Activated B cell treated with CpG ODN at 0.5 μM for 24 hours (primary cell): ENCODE measurements at regions not wholly inside any gene's neighbourhood (a gene's known extent, or its start where the extent isn't known, plus 50 kb on each side); places are given as distances from the start of the nearest gene placed in this dataset.

Source experiments
- ATAC-seq: fragments of 200-7000 bp; cut with Tn5 transposase; one replicate; pipeline ENCODE4 v1.10.0; 2021; ENCODE audit warnings: low read depth, mild to moderate bottlenecking, moderate library complexity
- CTCF ChIA-PET: fragments of 350-600 bp; sonication (Branson Sonifier 250); formaldehyde crosslinking; loops from one replicate; lab custom pipeline; 2021; ENCODE audit warnings: antibody characterized with exemption; lab: Charles Lee
- POLR2A ChIA-PET: fragments of 350-600 bp; sonication (Branson Sonifier 250); formaldehyde crosslinking; loops from one replicate; lab custom pipeline; 2021; ENCODE audit warnings: antibody characterized with exemption; lab: Charles Lee
- DNase-seq: peaks from one replicate; pipeline ENCODE4 v3.0.0; 2022
- H3K27ac Mint-ChIP-seq: one replicate; pipeline ENCODE4 v1.8.0; 2020; ENCODE audit warnings: mixed read lengths
- H3K27me3 Mint-ChIP-seq: one replicate; pipeline ENCODE4 v1.8.0; 2021; ENCODE audit warnings: mixed read lengths
- H3K36me3 Mint-ChIP-seq: one replicate; pipeline ENCODE4 v1.8.0; 2021; ENCODE audit warnings: low read depth, mixed read lengths
- H3K4me1 Mint-ChIP-seq: one replicate; pipeline ENCODE4 v1.8.0; 2021; ENCODE audit warnings: mixed read lengths
- H3K4me3 Mint-ChIP-seq: one replicate; pipeline ENCODE4 v1.8.0; 2020; ENCODE audit warnings: mild to moderate bottlenecking, mixed read lengths
- H3K9me3 Mint-ChIP-seq: one replicate; pipeline ENCODE4 v1.8.0; 2020; ENCODE audit warnings: mixed read lengths
- CTCF ChIP-seq: fragments of 200-600 bp; IDR thresholded peaks from one replicate; pipeline ENCODE4 v1.8.0; 2022; ENCODE audit warnings: antibody characterized with exemption, mild to moderate bottlenecking
- intact Hi-C: fragments of 100-400 bp; cut with micrococcal nuclease; formaldehyde crosslinking; loops from one replicate; pipeline ENCODE4 v1.15.1; 2024

DNA sequence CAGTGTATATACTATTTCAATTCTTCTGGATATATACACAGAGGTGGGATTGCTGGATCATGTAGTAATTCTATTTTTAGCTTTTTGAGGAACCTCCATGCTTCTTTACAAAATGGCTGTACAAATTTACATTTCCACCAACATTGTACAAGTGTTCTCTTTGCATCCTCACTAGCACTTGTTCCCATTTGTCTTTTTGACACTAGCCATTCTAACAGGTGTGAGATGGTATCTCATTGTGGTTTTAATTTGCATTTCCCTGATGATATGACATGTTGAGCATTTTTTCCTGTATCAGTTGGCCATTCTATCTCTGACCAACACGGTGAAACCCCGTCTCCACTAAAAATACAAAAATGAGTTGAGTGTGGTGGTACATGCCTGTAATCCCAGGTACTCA, 68.1 kb upstream of the PMEPA1 start:
- ChIA-PET POLR2A (no interaction called here), CTCF (no interaction called here)

DNA sequence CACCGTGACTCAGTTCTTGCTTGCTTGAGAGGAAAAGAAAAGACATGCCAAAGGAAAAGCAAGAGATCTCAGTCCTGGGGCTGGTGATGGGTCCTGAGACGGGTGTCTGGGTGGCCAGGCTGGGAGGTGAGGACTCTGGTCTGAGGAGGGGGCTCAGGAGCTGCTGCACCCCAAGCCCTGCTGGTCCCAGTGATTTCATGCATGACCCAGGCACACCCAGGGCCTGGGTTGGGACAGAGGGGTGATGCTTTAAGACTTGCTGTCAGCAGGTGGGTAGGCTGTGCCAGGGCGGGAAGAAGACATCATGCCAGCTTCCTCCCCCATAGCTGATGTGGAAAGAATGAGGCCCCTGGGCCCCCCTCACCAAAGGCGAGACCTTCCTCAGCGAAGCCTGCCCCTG, 65.1 kb upstream of the PMEPA1 start:
- no peaks in the 10 kb centered on the region for H3K9me3 Mint-ChIP-seq
- H3K27me3 Mint-ChIP-seq: peaks cover 18% of the 10 kb centered on the region
- H3K27ac Mint-ChIP-seq: no peak overlapping the region
- H3K4me3 Mint-ChIP-seq: no peak overlapping the region
- POLR2A ChIA-PET: no interaction called here
- TF ChIP-seq CTCF: no peak
- intact Hi-C loops: no loop called here
- H3K36me3 Mint-ChIP-seq: no peaks in the 10 kb centered on the region
- no peaks in the 10 kb centered on the region for H3K4me1 Mint-ChIP-seq
- DNase-seq (no peak), ATAC-seq (no peak)
- CTCF ChIA-PET: no interaction called here

More for the DNA sequence above, 68.1 kb upstream of the PMEPA1 start:
- Mint-ChIP-seq H3K9me3 (no peaks in the 10 kb centered on the region), H3K4me3 (no peak overlapping the region), H3K36me3 (no peaks in the 10 kb centered on the region), H3K4me1 (no peaks in the 10 kb centered on the region), H3K27me3 (peaks cover 23% of the 10 kb centered on the region), H3K27ac (no peak overlapping the region)
- ATAC-seq (no peak), DNase-seq (no peak)
- no peak for TF ChIP-seq CTCF
- intact Hi-C loops: no loop called here

- no peak for TF ChIP-seq CTCF
- no peaks in the 10 kb centered on the region for H3K4me1 Mint-ChIP-seq
- H3K27me3 Mint-ChIP-seq: peaks cover 18% of the 10 kb centered on the region
- intact Hi-C loops: no loop called here
- H3K36me3 Mint-ChIP-seq: no peaks in the 10 kb centered on the region
- H3K27ac Mint-ChIP-seq: no peak overlapping the region
- H3K4me3 Mint-ChIP-seq: no peak overlapping the region
- POLR2A ChIA-PET: no interaction called here
- CTCF ChIA-PET: no interaction called here
- no peaks in the 10 kb centered on the region for H3K9me3 Mint-ChIP-seq
- ATAC-seq: no peak
- no peak for DNase-seq
Observed at GRCh38 chr20:57774111-57774880, 64.5 kb upstream of the PMEPA1 start.

- DNase-seq (no peak), ATAC-seq (no peak)
- no peak for TF ChIP-seq CTCF
- CTCF ChIA-PET: no interaction called here
- no peaks in the 10 kb centered on the region for H3K36me3 Mint-ChIP-seq
- no peaks in the 10 kb centered on the region for H3K9me3 Mint-ChIP-seq
- H3K27ac Mint-ChIP-seq: no peak overlapping the region
- H3K4me1 Mint-ChIP-seq: no peaks in the 10 kb centered on the region
- intact Hi-C loops: no loop called here
- POLR2A ChIA-PET: no interaction called here
- H3K4me3 Mint-ChIP-seq: no peak overlapping the region
- peaks cover 18% of the 10 kb centered on the region for H3K27me3 Mint-ChIP-seq
Observed at GRCh38 chr20:57773059-57773815, 63.4 kb upstream of the PMEPA1 start.

DNA sequence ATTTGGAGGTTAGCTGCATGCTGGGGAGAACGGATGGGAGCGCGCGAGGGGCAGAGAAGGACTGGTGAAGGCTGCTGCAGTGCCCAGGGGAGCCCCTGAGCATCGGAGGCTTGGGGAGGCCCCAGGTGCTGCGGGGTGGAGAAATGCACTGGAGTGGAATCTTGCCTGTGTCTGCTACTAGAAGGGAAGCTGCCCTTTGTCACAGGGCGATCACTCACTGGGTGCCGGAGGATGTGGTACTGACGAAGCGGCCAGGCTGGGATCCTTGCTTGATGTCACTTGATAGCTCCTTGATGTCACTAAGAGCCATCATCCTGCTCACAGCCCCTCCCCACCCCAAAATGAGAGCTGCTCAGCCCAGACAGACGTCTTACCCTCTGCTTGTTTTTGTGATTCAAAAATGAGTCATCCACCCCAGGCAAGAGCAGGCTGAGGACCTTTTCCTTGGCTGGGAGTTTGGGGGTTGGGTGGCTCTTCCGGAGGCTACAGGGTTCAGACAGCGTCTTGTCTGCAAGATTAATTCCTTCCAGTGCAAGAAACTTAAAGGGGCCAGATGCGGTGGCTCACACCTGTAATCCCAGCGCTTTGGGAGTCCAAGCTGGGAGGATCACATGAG, 62.6 kb upstream of the PMEPA1 start:
- TF ChIP-seq CTCF: no peak
- Mint-ChIP-seq H3K4me3 (no peak overlapping the region), H3K4me1 (no peaks in the 10 kb centered on the region), H3K9me3 (no peaks in the 10 kb centered on the region), H3K27ac (no peak overlapping the region), H3K27me3 (peaks cover 19% of the 10 kb centered on the region), H3K36me3 (no peaks in the 10 kb centered on the region)
- intact Hi-C loops: no loop called here
- ATAC-seq: no peak
- POLR2A ChIA-PET: no interaction called here
- CTCF ChIA-PET: no interaction called here
- no peak for DNase-seq
